Fibroblast of the aortic adventitia (primary cell): ENCODE measurements at regions not wholly inside any gene's neighbourhood (a gene's known extent, or its start where the extent isn't known, plus 50 kb on each side); places are given as distances from the start of the nearest gene placed in this dataset.

Experiments
- DNase-seq: peaks from one replicate; pipeline ENCODE4 v3.0.0-alpha.2; 2010; ENCODE audit warnings: low read depth
- H3K4me3 ChIP-seq: 2 replicates; pipeline ENCODE4 v1.5.1; 2011; ENCODE audit warnings: low read depth, mild to moderate bottlenecking, control low read depth, low read length, moderate library complexity
- CTCF ChIP-seq: IDR thresholded peaks from 2 replicates; pipeline ENCODE4 v1.5.1; 2011; ENCODE audit warnings: mild to moderate bottlenecking, low read length, control low read depth, inconsistent platforms; ENCODE audit not compliant: insufficient read depth

GRCh38 chr6:98532004-98532403 lies 302.4 kb upstream of the POU3F2 start:
- no peak for TF ChIP-seq CTCF
- H3K4me3 ChIP-seq = no peak overlapping the region
- DNase-seq = no peak

GRCh38 chr6:98539741-98540140 lies 294.6 kb upstream of the POU3F2 start:
- no peak for TF ChIP-seq CTCF
- H3K4me3 ChIP-seq = no peak overlapping the region
- DNase-seq = no peak

GRCh38 chr6:98546376-98546775 lies 288.0 kb upstream of the POU3F2 start:
- TF ChIP-seq CTCF = no peak
- no peak for DNase-seq

GRCh38 chr6:98547151-98547550 lies 287.2 kb upstream of the POU3F2 start:
- TF ChIP-seq CTCF = no peak
- no peak for DNase-seq
- no peak overlapping the region for H3K4me3 ChIP-seq

More at GRCh38 chr6:98546376-98546775, 288.0 kb upstream of the POU3F2 start:
- no peak overlapping the region for H3K4me3 ChIP-seq

- no peak for TF ChIP-seq CTCF
- H3K4me3 ChIP-seq = no peak overlapping the region
- DNase-seq = no peak
Measured at GRCh38 chr6:98547634-98548033, 286.7 kb upstream of the POU3F2 start.

GRCh38 chr6:98548301-98548700 lies 286.1 kb upstream of the POU3F2 start:
- no peak for DNase-seq
- H3K4me3 ChIP-seq = no peak overlapping the region
- no peak for TF ChIP-seq CTCF

GRCh38 chr6:98560418-98560817 lies 274.0 kb upstream of the POU3F2 start:
- no peak for DNase-seq
- no peak for TF ChIP-seq CTCF
- H3K4me3 ChIP-seq = no peak overlapping the region
